SK-N-DZ (cell line): ENCODE measurements at regions not wholly inside any gene's neighbourhood (a gene's known extent, or its start where the extent isn't known, plus 50 kb on each side); places are given as distances from the start of the nearest gene placed in this dataset.
"Not testable (repeated sequence)": the region's sequence is repeated elsewhere in the genome, so short reads cannot be mapped to it uniquely, and the experiment has no call there.

Source experiments
- DNase-seq: peaks from one replicate; pipeline ENCODE4 v3.0.0-alpha.2; 2015; ENCODE audit warnings: low spot score

- DNase-seq, result no peak
Observed at GRCh38 chr2:82819951-82820350, 1639.1 kb downstream of the SUCLG1 start.

GRCh38 chr2:82814146-82814545 lies 1644.9 kb downstream of the SUCLG1 start:
- no peak for DNase-seq

GRCh38 chr2:82811946-82812345 lies 1647.1 kb downstream of the SUCLG1 start:
- DNase-seq, result no peak

- no peak for DNase-seq
Observed at GRCh38 chr2:82803307-82803706, 1655.8 kb downstream of the SUCLG1 start.

GRCh38 chr2:82797469-82797868 lies 1661.6 kb downstream of the SUCLG1 start:
- DNase-seq, result no peak

- DNase-seq, result no peak
Observed at GRCh38 chr2:82796132-82796531, 1662.9 kb downstream of the SUCLG1 start.

GRCh38 chr2:82795446-82795845 lies 1663.6 kb downstream of the SUCLG1 start:
- DNase-seq, result no peak

- no peak for DNase-seq
Observed at GRCh38 chr2:82793711-82794435, 1665.2 kb downstream of the SUCLG1 start.

GRCh38 chr2:82792316-82792715 lies 1666.8 kb downstream of the SUCLG1 start:
- no peak for DNase-seq

GRCh38 chr2:82790206-82791021 lies 1668.7 kb downstream of the SUCLG1 start:
- no peak for DNase-seq

- DNase-seq, result no peak
Observed at GRCh38 chr2:82789851-82790205, 1669.3 kb downstream of the SUCLG1 start.

- no peak for DNase-seq
Observed at GRCh38 chr2:82781176-82781915, 1677.7 kb downstream of the SUCLG1 start.

- no peak for DNase-seq
Observed at GRCh38 chr2:82780050-82780449, 1679.0 kb downstream of the SUCLG1 start.

- no peak for DNase-seq
Observed at GRCh38 chr2:82752396-82752795, 1706.7 kb downstream of the SUCLG1 start.

GRCh38 chr2:82748653-82749052 lies 1710.4 kb downstream of the SUCLG1 start:
- DNase-seq, result no peak

- DNase-seq, result no peak
Observed at GRCh38 chr2:82740527-82740926, 1718.6 kb downstream of the SUCLG1 start.

GRCh38 chr2:82737965-82738364 lies 1721.1 kb downstream of the SUCLG1 start:
- not testable (repeated sequence) for DNase-seq

GRCh38 chr2:82735336-82735735 lies 1723.7 kb downstream of the SUCLG1 start:
- no peak for DNase-seq

GRCh38 chr2:82731824-82732223 lies 1727.3 kb downstream of the SUCLG1 start:
- DNase-seq, result no peak

- no peak for DNase-seq
Observed at GRCh38 chr2:82730811-82731210, 1728.3 kb downstream of the SUCLG1 start.

GRCh38 chr2:82728090-82728489 lies 1731.0 kb downstream of the SUCLG1 start:
- no peak for DNase-seq

- DNase-seq, result no peak
Observed at GRCh38 chr2:82708681-82709080, 1750.4 kb downstream of the SUCLG1 start.
